Ascending aorta (tissue), 2 donors: ENCODE measurements at regions not wholly inside any gene's neighbourhood (a gene's known extent, or its start where the extent isn't known, plus 50 kb on each side); places are given as distances from the start of the nearest gene placed in this dataset.

Experiments used
- DNase-seq, 2 donors: peaks; one replicate each; pipeline ENCODE4 v3.0.0-alpha.2; 2019; ENCODE audit warnings: low spot score in 2 of 2
- H3K27ac ChIP-seq, 2 donors: fragments of 200-600 bp; sonication (generic); one replicate each; pipeline ENCODE4 v1.5.1; 2016 to 2017; ENCODE audit warnings: mild to moderate bottlenecking in 1 of 2
- H3K27me3 ChIP-seq: fragments of 200-600 bp; sonication (generic); one replicate; pipeline ENCODE4 v1.5.1; 2017
- H3K36me3 ChIP-seq, 2 donors: fragments of 200-600 bp; sonication (generic); one replicate each; pipeline ENCODE4 v1.5.1; 2016
- H3K4me1 ChIP-seq, 2 donors: fragments of 200-600 bp; sonication (generic); one replicate each; pipeline ENCODE4 v1.5.1; 2016 to 2017; ENCODE audit warnings: mild to moderate bottlenecking in 1 of 2
- H3K4me3 ChIP-seq, 2 donors: fragments of 200-600 bp; sonication (generic); one replicate each; pipeline ENCODE4 v1.5.1; 2016 to 2017; ENCODE audit warnings: mild to moderate bottlenecking in 1 of 2
- H3K9me3 ChIP-seq, 2 donors: fragments of 200-600 bp; sonication (generic); one replicate each; pipeline ENCODE4 v1.5.1; 2016
- CTCF ChIP-seq, 3 experiments: fragments of 200-600 bp in 2 of 3; fragments of 450-650 bp in 1 of 3; sonication (generic) in 2 of 3; IDR thresholded peaks; one replicate each; pipeline ENCODE4 v1.5.1; 2016 to 2019; ENCODE audit warnings: antibody characterized with exemption in 3 of 3, mild to moderate bottlenecking in 1 of 3, moderate library complexity in 1 of 3
- intact Hi-C: fragments of 100-400 bp; cut with DNase I; formaldehyde crosslinking; loops from one replicate; pipeline ENCODE4 v1.15.1; 2023

GRCh38 chr4:154928640-154929257 is 147.7 kb downstream of the RBM46 start:
- no peak for TF ChIP-seq CTCF (IDR thresholded peaks at IDR 0.05)
- Histone ChIP-seq H3K27ac (no peak overlapping the region), H3K4me1 (no peaks in the 10 kb centered on the region), H3K27me3 (no peaks in the 10 kb centered on the region), H3K36me3 (no peaks in the 10 kb centered on the region), H3K9me3 (peaks cover 0 to 4% of the 10 kb centered on the region in 2 donors), H3K4me3 (no peak overlapping the region)
- intact Hi-C loops = no loop called here
- no peak for DNase-seq

DNA sequence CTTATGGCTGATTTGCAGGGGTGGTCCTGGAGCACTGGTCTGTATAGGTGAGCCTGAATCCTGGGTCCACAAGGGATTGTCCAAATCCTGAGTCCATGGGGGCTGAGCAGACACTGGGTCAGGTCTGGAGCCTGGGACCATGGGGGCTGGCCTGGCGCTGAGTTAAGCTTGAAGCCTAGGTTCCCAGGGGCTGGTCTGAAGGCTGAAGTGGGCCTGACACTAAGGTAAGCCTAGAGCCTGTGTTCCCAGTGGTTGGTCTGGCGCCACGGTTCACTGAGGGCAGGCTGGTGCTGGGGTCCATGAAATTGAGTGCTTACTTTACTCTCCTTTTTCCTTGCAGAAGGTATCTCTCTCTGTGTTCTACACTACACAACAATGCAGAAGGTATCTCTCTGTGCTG is 155.8 kb downstream of the RBM46 start:
- no peaks in the 10 kb centered on the region for H3K36me3 ChIP-seq
- H3K9me3 ChIP-seq = peaks cover 0 to 8% of the 10 kb centered on the region in 2 donors
- no peak for TF ChIP-seq CTCF (IDR thresholded peaks at IDR 0.05)
- no peak for DNase-seq
- H3K27ac ChIP-seq = no peak overlapping the region
- intact Hi-C loops = no loop called here
- no peak overlapping the region for H3K4me3 ChIP-seq
- H3K27me3 ChIP-seq = no peaks in the 10 kb centered on the region
- H3K4me1 ChIP-seq = no peaks in the 10 kb centered on the region

- no peak for DNase-seq
- H3K4me3 ChIP-seq = no peak overlapping the region
- no peak overlapping the region for H3K27ac ChIP-seq
- H3K9me3 ChIP-seq = peaks cover 0 to 4% of the 10 kb centered on the region in 2 donors
- no peaks in the 10 kb centered on the region for H3K4me1 ChIP-seq
- no peaks in the 10 kb centered on the region for H3K27me3 ChIP-seq
- no peaks in the 10 kb centered on the region for H3K36me3 ChIP-seq
- no peak for TF ChIP-seq CTCF (IDR thresholded peaks at IDR 0.05)
- intact Hi-C loops = no loop called here
Observed at GRCh38 chr4:154939851-154940250, 158.8 kb downstream of the RBM46 start.

GRCh38 chr4:154942176-154942575 is 161.1 kb downstream of the RBM46 start:
- TF ChIP-seq CTCF (IDR thresholded peaks at IDR 0.05) = no peak
- H3K4me3 ChIP-seq = no peak overlapping the region
- no peaks in the 10 kb centered on the region for H3K27me3 ChIP-seq
- no peak for DNase-seq
- no peaks in the 10 kb centered on the region for H3K36me3 ChIP-seq
- no peaks in the 10 kb centered on the region for H3K9me3 ChIP-seq
- intact Hi-C loops = no loop called here
- no peaks in the 10 kb centered on the region for H3K4me1 ChIP-seq
- no peak overlapping the region for H3K27ac ChIP-seq

GRCh38 chr4:154944996-154945395 is 163.9 kb downstream of the RBM46 start:
- no peak for DNase-seq
- Histone ChIP-seq H3K9me3 (no peaks in the 10 kb centered on the region), H3K27ac (no peak overlapping the region), H3K4me1 (no peaks in the 10 kb centered on the region), H3K27me3 (no peaks in the 10 kb centered on the region), H3K4me3 (no peak overlapping the region), H3K36me3 (no peaks in the 10 kb centered on the region)
- intact Hi-C loops = no loop called here
- no peak for TF ChIP-seq CTCF (IDR thresholded peaks at IDR 0.05)

DNA sequence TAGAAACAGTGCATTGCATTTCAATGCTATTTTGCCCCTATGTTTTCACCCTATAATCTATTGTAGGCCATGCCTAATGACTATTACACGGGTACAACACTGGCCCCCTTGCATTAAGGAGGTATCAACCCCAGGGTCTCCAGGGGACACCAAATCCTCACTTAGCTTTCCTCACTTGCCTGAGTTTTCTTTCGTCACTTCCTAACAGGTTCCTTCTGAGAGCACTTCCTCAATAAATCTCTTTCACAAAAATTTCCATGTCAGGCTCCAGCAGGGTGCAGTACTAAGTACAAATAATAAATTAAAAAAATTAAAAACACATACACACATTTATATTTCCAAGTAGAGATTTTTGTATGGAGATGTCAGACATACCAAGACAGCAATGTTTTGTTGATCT is 165.0 kb downstream of the RBM46 start:
- no peaks in the 10 kb centered on the region for H3K9me3 ChIP-seq
- no peak overlapping the region for H3K4me3 ChIP-seq
- no peak overlapping the region for H3K27ac ChIP-seq
- H3K27me3 ChIP-seq = no peaks in the 10 kb centered on the region
- no peaks in the 10 kb centered on the region for H3K4me1 ChIP-seq
- no peaks in the 10 kb centered on the region for H3K36me3 ChIP-seq
- no peak for DNase-seq
- intact Hi-C loops = no loop called here
- no peak for TF ChIP-seq CTCF (IDR thresholded peaks at IDR 0.05)
